ENCODE measurements at regions not wholly inside any gene's neighbourhood (a gene's known extent, or its start where the extent isn't known, plus 50 kb on each side); places are given as distances from the start of the nearest gene placed in this dataset.
A peak's percentile ranks its signal among the peaks of the same experiment; 100 is the strongest.

DNA sequence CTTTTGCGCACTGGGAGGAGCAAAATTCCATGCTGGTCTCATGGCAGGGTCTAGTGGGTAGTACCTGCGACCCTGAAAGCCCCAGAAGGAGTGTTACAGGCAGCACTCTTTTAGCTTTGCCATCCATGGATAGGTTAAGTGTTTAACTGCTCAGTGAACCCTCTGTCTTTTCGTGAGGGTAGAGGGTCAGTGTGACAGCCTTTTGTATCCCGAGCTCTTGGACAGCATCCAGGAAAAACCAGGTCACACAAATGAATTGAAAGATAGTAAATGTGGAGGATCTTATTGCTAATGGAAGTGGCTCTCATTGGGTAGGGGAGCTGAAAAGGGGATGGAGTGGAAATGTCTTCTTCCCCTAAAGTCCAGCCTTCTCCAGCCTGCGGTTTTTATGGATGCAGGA lies 57.8 kb upstream of the CCDC112 start:
- H3K36me3 Mint-ChIP-seq (ENCODE audit: low read depth): no peaks in the 10 kb centered on the region
- TF ChIP-seq, protein P1, sequence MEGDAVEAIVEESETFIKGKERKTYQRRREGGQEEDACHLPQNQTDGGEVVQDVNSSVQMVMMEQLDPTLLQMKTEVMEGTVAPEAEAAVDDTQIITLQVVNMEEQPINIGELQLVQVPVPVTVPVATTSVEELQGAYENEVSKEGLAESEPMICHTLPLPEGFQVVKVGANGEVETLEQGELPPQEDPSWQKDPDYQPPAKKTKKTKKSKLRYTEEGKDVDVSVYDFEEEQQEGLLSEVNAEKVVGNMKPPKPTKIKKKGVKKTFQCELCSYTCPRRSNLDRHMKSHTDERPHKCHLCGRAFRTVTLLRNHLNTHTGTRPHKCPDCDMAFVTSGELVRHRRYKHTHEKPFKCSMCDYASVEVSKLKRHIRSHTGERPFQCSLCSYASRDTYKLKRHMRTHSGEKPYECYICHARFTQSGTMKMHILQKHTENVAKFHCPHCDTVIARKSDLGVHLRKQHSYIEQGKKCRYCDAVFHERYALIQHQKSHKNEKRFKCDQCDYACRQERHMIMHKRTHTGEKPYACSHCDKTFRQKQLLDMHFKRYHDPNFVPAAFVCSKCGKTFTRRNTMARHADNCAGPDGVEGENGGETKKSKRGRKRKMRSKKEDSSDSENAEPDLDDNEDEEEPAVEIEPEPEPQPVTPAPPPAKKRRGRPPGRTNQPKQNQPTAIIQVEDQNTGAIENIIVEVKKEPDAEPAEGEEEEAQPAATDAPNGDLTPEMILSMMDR (IDR thresholded peaks at IDR 0.05): no peak
- DNase-seq: no peak
- no peak overlapping the region for H3K4me3 Mint-ChIP-seq
- no peaks in the 10 kb centered on the region for H3K27me3 Mint-ChIP-seq (ENCODE audit: insufficient read depth)
- H3K4me1 Mint-ChIP-seq (ENCODE audit: low read depth): peaks cover 27% of the 10 kb centered on the region
- no peaks in the 10 kb centered on the region for H3K9me3 Mint-ChIP-seq
- H3K27ac Mint-ChIP-seq: no peak overlapping the region

- Mint-ChIP-seq H3K27ac (peak overlapping the region; percentile 2; the same call in 1 of the 2 replicates), H3K27me3 (ENCODE audit: insufficient read depth) (no peaks in the 10 kb centered on the region; the same call in 1 of the 2 replicates), H3K9me3 (no peaks in the 10 kb centered on the region), H3K4me3 (no peak overlapping the region), H3K4me1 (ENCODE audit: low read depth) (peaks cover 38% of the 10 kb centered on the region), H3K36me3 (ENCODE audit: low read depth) (no peaks in the 10 kb centered on the region)
- no peak for DNase-seq
- TF ChIP-seq, protein P1 (IDR thresholded peaks at IDR 0.05): no peak
These were observed 56.1 kb upstream of the CCDC112 start for GRCh38 chr5:115352571-115352970.

DNA sequence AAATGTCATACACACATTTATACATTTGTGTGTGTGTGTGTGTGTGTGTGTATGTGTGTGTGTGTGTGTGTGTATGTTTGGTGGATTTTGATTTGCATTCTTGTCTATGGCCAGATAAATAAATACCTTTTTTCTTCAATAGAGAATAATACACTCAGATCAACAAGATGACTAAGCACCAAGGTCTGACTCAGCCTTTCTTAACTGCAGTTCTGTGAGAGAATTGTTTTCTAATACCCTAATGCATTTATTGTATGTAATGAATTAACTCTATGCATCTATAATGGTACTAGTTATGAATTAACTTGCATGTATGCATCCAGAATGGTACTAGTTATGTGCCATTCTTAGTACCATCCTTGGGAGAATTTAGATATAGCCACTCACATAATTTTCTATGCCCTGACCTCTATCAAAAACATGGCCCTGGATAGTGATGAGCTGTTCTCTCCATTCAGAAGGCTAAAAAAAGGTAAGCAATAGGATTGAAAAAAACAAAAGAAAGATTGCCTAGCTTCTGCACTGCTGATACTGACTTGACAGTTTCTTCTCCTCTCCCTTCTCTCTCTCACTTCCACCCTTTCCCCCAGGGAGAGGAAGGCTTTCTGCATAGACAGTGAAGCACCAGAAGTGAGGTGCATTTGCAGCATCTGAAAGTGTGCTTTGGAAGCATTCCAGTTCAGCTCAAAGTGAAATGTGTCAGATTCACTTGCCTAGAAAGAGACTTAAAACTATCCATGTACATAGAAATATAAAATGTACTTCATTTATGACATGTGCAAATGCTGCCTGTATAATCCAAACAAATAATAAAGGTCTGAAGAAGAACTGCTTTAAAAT lies 55.1 kb upstream of the CCDC112 start:
- Mint-ChIP-seq H3K36me3 (ENCODE audit: low read depth) (no peaks in the 10 kb centered on the region), H3K4me3 (no peak overlapping the region), H3K27ac (peak overlapping the region; percentile 57), H3K27me3 (ENCODE audit: insufficient read depth) (no peaks in the 10 kb centered on the region; the same call in 1 of the 2 replicates), H3K4me1 (ENCODE audit: low read depth) (peaks cover 38% of the 10 kb centered on the region), H3K9me3 (no peaks in the 10 kb centered on the region)
- TF ChIP-seq, protein P1 (IDR thresholded peaks at IDR 0.05): no peak
- peak; percentile 56 for DNase-seq

- peaks cover 38% of the 10 kb centered on the region for H3K4me1 Mint-ChIP-seq (ENCODE audit: low read depth)
- DNase-seq: no peak
- TF ChIP-seq, protein P1 (IDR thresholded peaks at IDR 0.05): no peak
- H3K4me3 Mint-ChIP-seq: no peak overlapping the region
- H3K36me3 Mint-ChIP-seq (ENCODE audit: low read depth): no peaks in the 10 kb centered on the region
- no peaks in the 10 kb centered on the region for H3K9me3 Mint-ChIP-seq
- no peaks in the 10 kb centered on the region; the same call in 1 of the 2 replicates for H3K27me3 Mint-ChIP-seq (ENCODE audit: insufficient read depth)
- H3K27ac Mint-ChIP-seq: no peak overlapping the region
These were observed 54.4 kb upstream of the CCDC112 start for GRCh38 chr5:115350894-115351293.

GRCh38 chr5:115349001-115349817 lies 52.8 kb upstream of the CCDC112 start:
- peaks cover 42% of the 10 kb centered on the region for H3K4me1 Mint-ChIP-seq (ENCODE audit: low read depth)
- H3K27me3 Mint-ChIP-seq (ENCODE audit: insufficient read depth): no peaks in the 10 kb centered on the region; the same call in 1 of the 2 replicates
- no peaks in the 10 kb centered on the region for H3K36me3 Mint-ChIP-seq (ENCODE audit: low read depth)
- peak overlapping the region; percentile 59 for H3K4me3 Mint-ChIP-seq
- H3K9me3 Mint-ChIP-seq: no peaks in the 10 kb centered on the region
- peak overlapping the region; percentile 73 for H3K27ac Mint-ChIP-seq
- DNase-seq: peak; percentile 84
- TF ChIP-seq, protein P1 (IDR thresholded peaks at IDR 0.05): peak; percentile 56

Data from HFFc6 (cell line).